HCT116 (cell line): ENCODE measurements at regions not wholly inside any gene's neighbourhood (a gene's known extent, or its start where the extent isn't known, plus 50 kb on each side); places are given as distances from the start of the nearest gene placed in this dataset.

Experiments used
- ATAC-seq: fragments of 200-7000 bp; cut with Tn5 transposase; 2 replicates; pipeline ENCODE4 v1.9.1; 2020; ENCODE audit warnings: mild to moderate bottlenecking, moderate library complexity
- BruUV-seq: library from RNA; stranded (reverse); fragments of 400-500 nt; replicated peaks from 2 replicates; lab custom pipeline; 2021; lab: Mats Ljungman, UMichigan
- CTCF ChIA-PET: fragments of 300-600 bp; sonication (Branson Sonifier 250); formaldehyde crosslinking; loops from one replicate; lab custom pipeline; 2021; ENCODE audit warnings: antibody characterized with exemption; lab: Charles Lee
- POLR2A ChIA-PET: fragments of 300-600, 350-600 bp; sonication (Branson Sonifier 250); formaldehyde crosslinking; loops from one replicate; lab custom pipeline; 2021; ENCODE audit warnings: antibody characterized with exemption; lab: Charles Lee
- RAD21 ChIA-PET, 2 experiments: fragments of 300-600 bp; sonication (Branson Sonifier 250); formaldehyde crosslinking; loops; one replicate each; lab custom pipeline; 2023; ENCODE audit warnings: low total read pairs in 2 of 2; ENCODE audit not compliant: uncharacterized antibody in 2 of 2, unreplicated experiment in 2 of 2, low non-redundant PET in 1 of 2; lab: Charles Lee
- DNase-seq: peaks from one replicate; pipeline ENCODE4 v3.0.0-alpha.2; 2010; ENCODE audit warnings: low read depth, low spot score
- H2AFZ ChIP-seq: fragments of 200-600 bp; shearing (Covaris generic), sonication (generic); 2 replicates; pipeline ENCODE4 v1.6.1; 2017; ENCODE audit warnings: low read depth, mixed run types, mixed read lengths, antibody characterized with exemption, low read length; ENCODE audit not compliant: poor library complexity, severe bottlenecking
- H3K27ac ChIP-seq: 2 replicates; pipeline ENCODE4 v1.5.1; 2012; ENCODE audit warnings: low read depth, low read length
- H3K27me3 ChIP-seq: fragments of 200-600 bp; sonication (generic); 2 replicates; pipeline ENCODE4 v1.6.1; 2016; ENCODE audit warnings: mixed run types, low read length, mixed read lengths; ENCODE audit not compliant: insufficient read depth
- H3K36me3 ChIP-seq, 2 experiments: fragments of 200-500 bp in 1 of 2; fragments of 200-600 bp in 1 of 2; sonication (Bioruptor generic) in 1 of 2; sonication (generic) in 1 of 2; 2 replicates each; pipeline versions ENCODE4 v1.5.1 to v1.6.1; 2014 to 2016; ENCODE audit warnings: low read length in 2 of 2, inconsistent platforms in 1 of 2, mixed read lengths in 1 of 2, mixed run types in 1 of 2; ENCODE audit not compliant: insufficient read depth in 2 of 2, control insufficient read depth in 1 of 2
- H3K4me1 ChIP-seq, 2 experiments: fragments of 200-600 bp in 1 of 2; sonication (generic) in 1 of 2; 2 replicates each; pipeline versions ENCODE4 v1.5.1 to v1.6.1; 2012 to 2017; ENCODE audit warnings: low read length in 2 of 2, inconsistent platforms in 1 of 2, mild to moderate bottlenecking in 1 of 2, mixed read lengths in 1 of 2, mixed run types in 1 of 2, moderate library complexity in 1 of 2; ENCODE audit not compliant: insufficient read depth in 2 of 2, control insufficient read depth in 1 of 2
- H3K4me2 ChIP-seq: fragments of 200-600 bp; sonication (generic); 2 replicates; pipeline ENCODE4 v1.6.1; 2017; ENCODE audit warnings: mixed run types, low read length, mixed read lengths
- H3K4me3 ChIP-seq, 2 experiments: fragments of 200-600 bp in 1 of 2; sonication (generic) in 1 of 2; replicated peaks in 1 of 2; 2 replicates each; pipeline ENCODE4 v1.5.1; 2011 to 2016; ENCODE audit warnings: low read length in 2 of 2, control low read depth in 1 of 2, low read depth in 1 of 2, mild to moderate bottlenecking in 1 of 2, mixed read lengths in 1 of 2, mixed run types in 1 of 2
- H3K79me2 ChIP-seq: fragments of 200-600 bp; sonication (generic); 2 replicates; pipeline ENCODE4 v1.6.1; 2017; ENCODE audit warnings: mild to moderate bottlenecking, mixed run types, low read length, moderate library complexity, mixed read lengths; ENCODE audit not compliant: insufficient read depth
- H3K9ac ChIP-seq: fragments of 200-600 bp; sonication (generic); 2 replicates; pipeline ENCODE4 v1.6.1; 2016; ENCODE audit warnings: low read length, mixed read lengths
- H3K9me2 ChIP-seq: fragments of 200-600 bp; sonication (generic), shearing (Covaris generic); 2 replicates; pipeline ENCODE4 v1.6.1; 2017; ENCODE audit warnings: mixed run types, mild to moderate bottlenecking, moderate library complexity; ENCODE audit not compliant: insufficient read depth
- H3K9me3 ChIP-seq, 2 experiments: fragments of 200-500 bp in 1 of 2; fragments of 200-600 bp in 1 of 2; sonication (Bioruptor generic) in 1 of 2; sonication (generic) in 1 of 2; 2 replicates each; pipeline ENCODE4 v1.6.1; 2014 to 2017; ENCODE audit warnings: low read length in 2 of 2, mixed read lengths in 2 of 2, inconsistent platforms in 1 of 2, low read depth in 1 of 2, mild to moderate bottlenecking in 1 of 2, mixed run types in 1 of 2, moderate library complexity in 1 of 2; ENCODE audit not compliant: control insufficient read depth in 1 of 2, insufficient read depth in 1 of 2
- H4K20me1 ChIP-seq: fragments of 200-600 bp; sonication (generic), shearing (Covaris generic); 2 replicates; pipeline ENCODE4 v1.6.1; 2017; ENCODE audit warnings: mixed run types, mild to moderate bottlenecking, moderate library complexity; ENCODE audit not compliant: insufficient read depth
- ELF1 ChIP-seq: IDR thresholded peaks from 2 replicates; pipeline ENCODE4 v1.6.1; 2012; ENCODE audit warnings: low read depth, borderline replicate concordance
- RAD21 ChIP-seq: IDR thresholded peaks from 2 replicates; pipeline ENCODE4 v1.6.1; 2012; ENCODE audit warnings: low read depth, mild to moderate bottlenecking
- SP1 ChIP-seq: IDR thresholded peaks from 2 replicates; pipeline ENCODE4 v1.6.1; 2012; ENCODE audit warnings: low read depth
- SRF ChIP-seq: IDR thresholded peaks from 2 replicates; pipeline ENCODE4 v1.6.1; 2012; ENCODE audit warnings: low read depth
- TCF7L2 ChIP-seq: IDR thresholded peaks from 2 replicates; pipeline ENCODE4 v1.7.0; 2011; ENCODE audit warnings: borderline replicate concordance, inconsistent platforms; ENCODE audit not compliant: insufficient read depth, insufficient read length; ENCODE audit errors: extremely low read depth
- ZNF274 ChIP-seq: fragments of 200-500 bp; sonication (Bioruptor generic); IDR thresholded peaks from 2 replicates; pipeline ENCODE4 v1.6.1; 2014; ENCODE audit warnings: mild to moderate bottlenecking, low read depth, low read length, inconsistent platforms
- intact Hi-C: fragments of 100-400 bp; cut with micrococcal nuclease; formaldehyde crosslinking; loops from 2 replicates; pipeline ENCODE4 v1.10.0; 2022
- TF ChIP-seq, protein P1 (sequence below), 3 experiments: fragments of 200-600 bp in 1 of 3; sonication (generic) in 1 of 3; IDR thresholded peaks in 2 of 3; conservative IDR thresholded peaks in 1 of 3; 2 replicates each; pipeline ENCODE4 v1.5.1; 2012 to 2017; ENCODE audit warnings: low read depth in 2 of 3, low read length in 2 of 3, antibody characterized with exemption in 1 of 3, borderline replicate concordance in 1 of 3, control low read depth in 1 of 3, mild to moderate bottlenecking in 1 of 3, mixed read lengths in 1 of 3, mixed run types in 1 of 3, moderate library complexity in 1 of 3; ENCODE audit not compliant: insufficient read depth in 1 of 3
- TF ChIP-seq, protein P2 (sequence below): IDR thresholded peaks from 2 replicates; pipeline ENCODE4 v1.6.1; 2011; ENCODE audit warnings: mild to moderate bottlenecking, low read length, moderate library complexity; ENCODE audit not compliant: insufficient replicate concordance; ENCODE audit errors: extremely low read depth
- TF ChIP-seq, protein P3 (sequence below): IDR thresholded peaks from 2 replicates; pipeline ENCODE4 v1.6.1; 2012

DNA sequence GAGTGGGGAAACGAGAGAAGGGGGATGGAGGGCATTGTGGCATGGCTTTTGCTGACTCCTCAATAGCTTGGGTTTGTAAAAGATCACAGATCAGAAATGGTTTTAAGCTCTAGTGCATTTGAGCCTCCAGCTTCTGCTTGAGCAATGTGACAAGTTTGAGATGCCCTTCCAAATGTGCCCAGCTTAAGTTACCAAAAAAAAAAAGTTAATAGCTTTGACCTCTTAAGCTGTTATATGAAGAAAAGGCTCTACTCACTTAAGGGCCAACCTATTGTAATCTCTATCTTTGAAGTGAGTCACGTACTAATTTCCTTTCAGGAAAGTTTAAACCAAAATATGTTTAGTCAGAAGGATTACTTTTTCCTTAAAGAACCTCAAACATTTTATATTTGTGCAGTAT is 428.8 kb upstream of the ACTBL2 start:
- Histone ChIP-seq H4K20me1 (no peaks in the 10 kb centered on the region), H3K4me3 (no peak overlapping the region), H3K4me1 (no peaks in the 10 kb centered on the region), H3K9me2 (no peaks in the 10 kb centered on the region), H3K9ac (no peak overlapping the region), H3K27me3 (no peaks in the 10 kb centered on the region), H3K27ac (no peak overlapping the region), H2AFZ (no peak overlapping the region), H3K36me3 (no peaks in the 10 kb centered on the region), H3K9me3 (no peaks in the 10 kb centered on the region), H3K79me2 (no peaks in the 10 kb centered on the region), H3K4me2 (no peak overlapping the region)
- intact Hi-C loops: no loop called here
- DNase-seq (no peak), ATAC-seq (no peak)
- CTCF ChIA-PET: no interaction called here
- RAD21 ChIA-PET: no interaction called here
- no peak for TF ChIP-seq RAD21
- TF ChIP-seq, protein P1, sequence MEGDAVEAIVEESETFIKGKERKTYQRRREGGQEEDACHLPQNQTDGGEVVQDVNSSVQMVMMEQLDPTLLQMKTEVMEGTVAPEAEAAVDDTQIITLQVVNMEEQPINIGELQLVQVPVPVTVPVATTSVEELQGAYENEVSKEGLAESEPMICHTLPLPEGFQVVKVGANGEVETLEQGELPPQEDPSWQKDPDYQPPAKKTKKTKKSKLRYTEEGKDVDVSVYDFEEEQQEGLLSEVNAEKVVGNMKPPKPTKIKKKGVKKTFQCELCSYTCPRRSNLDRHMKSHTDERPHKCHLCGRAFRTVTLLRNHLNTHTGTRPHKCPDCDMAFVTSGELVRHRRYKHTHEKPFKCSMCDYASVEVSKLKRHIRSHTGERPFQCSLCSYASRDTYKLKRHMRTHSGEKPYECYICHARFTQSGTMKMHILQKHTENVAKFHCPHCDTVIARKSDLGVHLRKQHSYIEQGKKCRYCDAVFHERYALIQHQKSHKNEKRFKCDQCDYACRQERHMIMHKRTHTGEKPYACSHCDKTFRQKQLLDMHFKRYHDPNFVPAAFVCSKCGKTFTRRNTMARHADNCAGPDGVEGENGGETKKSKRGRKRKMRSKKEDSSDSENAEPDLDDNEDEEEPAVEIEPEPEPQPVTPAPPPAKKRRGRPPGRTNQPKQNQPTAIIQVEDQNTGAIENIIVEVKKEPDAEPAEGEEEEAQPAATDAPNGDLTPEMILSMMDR (IDR thresholded peaks at IDR 0.05 in 2 of 3, conservative IDR thresholded peaks at IDR 0.05 in 1 of 3; ENCODE audit: borderline replicate concordance in 1 of 3, insufficient read depth in 1 of 3, low read depth in 2 of 3, low read length in 2 of 3): no peak
- TF ChIP-seq SP1: no peak
- TF ChIP-seq, protein P2, sequence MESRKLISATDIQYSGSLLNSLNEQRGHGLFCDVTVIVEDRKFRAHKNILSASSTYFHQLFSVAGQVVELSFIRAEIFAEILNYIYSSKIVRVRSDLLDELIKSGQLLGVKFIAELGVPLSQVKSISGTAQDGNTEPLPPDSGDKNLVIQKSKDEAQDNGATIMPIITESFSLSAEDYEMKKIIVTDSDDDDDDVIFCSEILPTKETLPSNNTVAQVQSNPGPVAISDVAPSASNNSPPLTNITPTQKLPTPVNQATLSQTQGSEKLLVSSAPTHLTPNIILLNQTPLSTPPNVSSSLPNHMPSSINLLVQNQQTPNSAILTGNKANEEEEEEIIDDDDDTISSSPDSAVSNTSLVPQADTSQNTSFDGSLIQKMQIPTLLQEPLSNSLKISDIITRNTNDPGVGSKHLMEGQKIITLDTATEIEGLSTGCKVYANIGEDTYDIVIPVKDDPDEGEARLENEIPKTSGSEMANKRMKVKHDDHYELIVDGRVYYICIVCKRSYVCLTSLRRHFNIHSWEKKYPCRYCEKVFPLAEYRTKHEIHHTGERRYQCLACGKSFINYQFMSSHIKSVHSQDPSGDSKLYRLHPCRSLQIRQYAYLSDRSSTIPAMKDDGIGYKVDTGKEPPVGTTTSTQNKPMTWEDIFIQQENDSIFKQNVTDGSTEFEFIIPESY: no peak
- POLR2A ChIA-PET: no interaction called here
- no TSS peak for BruUV-seq

DNA sequence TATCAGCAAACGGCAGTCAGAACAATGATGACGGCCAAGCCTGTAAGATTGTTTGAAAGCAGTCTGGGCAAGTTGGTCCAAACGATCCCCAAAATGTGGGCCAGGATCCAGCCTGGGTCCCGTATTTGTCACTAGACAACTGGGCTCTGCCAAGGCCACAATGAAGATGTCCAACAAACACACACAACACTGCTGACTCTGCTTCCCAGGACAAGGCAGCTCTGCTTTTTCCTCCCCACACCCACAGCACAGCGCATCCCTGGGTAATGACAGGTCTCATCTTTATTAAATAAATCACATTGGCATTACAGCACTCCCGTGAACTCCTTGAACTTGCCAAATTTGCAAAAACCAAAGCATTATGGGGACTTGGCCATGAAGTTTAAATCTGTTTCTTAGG is 424.1 kb upstream of the ACTBL2 start:
- Histone ChIP-seq H3K4me3 (no peak overlapping the region), H4K20me1 (no peaks in the 10 kb centered on the region), H3K4me2 (no peak overlapping the region), H3K9ac (no peak overlapping the region), H3K27ac (no peak overlapping the region), H3K27me3 (no peaks in the 10 kb centered on the region), H3K9me3 (no peaks in the 10 kb centered on the region), H3K9me2 (no peaks in the 10 kb centered on the region), H2AFZ (no peak overlapping the region), H3K36me3 (no peaks in the 10 kb centered on the region), H3K79me2 (no peaks in the 10 kb centered on the region), H3K4me1 (no peaks in the 10 kb centered on the region)
- no peak for ATAC-seq
- BruUV-seq: no TSS peak
- ChIA-PET POLR2A (no interaction called here), RAD21 (no interaction called here), CTCF (no interaction called here)
- DNase-seq: no peak
- intact Hi-C loops: no loop called here
- TF ChIP-seq SRF (no peak), ZNF274 (no peak), TCF7L2 (no peak), ELF1 (no peak), SP1 (no peak)
- TF ChIP-seq, protein P3, sequence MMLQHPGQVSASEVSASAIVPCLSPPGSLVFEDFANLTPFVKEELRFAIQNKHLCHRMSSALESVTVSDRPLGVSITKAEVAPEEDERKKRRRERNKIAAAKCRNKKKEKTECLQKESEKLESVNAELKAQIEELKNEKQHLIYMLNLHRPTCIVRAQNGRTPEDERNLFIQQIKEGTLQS: no peak
